ENCODE measurements at regions not wholly inside any gene's neighbourhood (a gene's known extent, or its start where the extent isn't known, plus 50 kb on each side); places are given as distances from the start of the nearest gene placed in this dataset.

DNA sequence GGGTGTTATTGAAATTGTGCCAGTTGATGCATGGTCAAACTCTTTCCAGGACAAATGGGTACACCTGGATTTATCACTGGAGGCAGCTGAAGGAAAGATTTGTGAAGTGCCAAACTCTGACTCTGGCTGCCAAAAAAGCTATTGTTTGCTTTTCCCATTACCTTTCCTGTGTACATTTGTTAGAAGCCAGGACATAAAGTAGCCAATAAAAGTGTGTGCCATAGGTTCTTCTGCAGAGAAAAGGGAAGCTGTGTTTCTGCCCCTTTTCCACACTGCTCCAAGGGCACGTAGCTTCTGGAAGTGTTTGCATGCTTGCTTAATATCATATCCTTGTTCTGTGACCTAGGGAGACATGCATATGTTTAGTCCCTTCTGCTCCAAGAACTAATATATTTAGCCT lies 1114.4 kb downstream of the SLC16A7 start (continued):
- TF ChIP-seq, protein P1, sequence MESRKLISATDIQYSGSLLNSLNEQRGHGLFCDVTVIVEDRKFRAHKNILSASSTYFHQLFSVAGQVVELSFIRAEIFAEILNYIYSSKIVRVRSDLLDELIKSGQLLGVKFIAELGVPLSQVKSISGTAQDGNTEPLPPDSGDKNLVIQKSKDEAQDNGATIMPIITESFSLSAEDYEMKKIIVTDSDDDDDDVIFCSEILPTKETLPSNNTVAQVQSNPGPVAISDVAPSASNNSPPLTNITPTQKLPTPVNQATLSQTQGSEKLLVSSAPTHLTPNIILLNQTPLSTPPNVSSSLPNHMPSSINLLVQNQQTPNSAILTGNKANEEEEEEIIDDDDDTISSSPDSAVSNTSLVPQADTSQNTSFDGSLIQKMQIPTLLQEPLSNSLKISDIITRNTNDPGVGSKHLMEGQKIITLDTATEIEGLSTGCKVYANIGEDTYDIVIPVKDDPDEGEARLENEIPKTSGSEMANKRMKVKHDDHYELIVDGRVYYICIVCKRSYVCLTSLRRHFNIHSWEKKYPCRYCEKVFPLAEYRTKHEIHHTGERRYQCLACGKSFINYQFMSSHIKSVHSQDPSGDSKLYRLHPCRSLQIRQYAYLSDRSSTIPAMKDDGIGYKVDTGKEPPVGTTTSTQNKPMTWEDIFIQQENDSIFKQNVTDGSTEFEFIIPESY (IDR thresholded peaks at IDR 0.05; ENCODE audit: extremely low read depth, insufficient replicate concordance, low read length) = no peak
- TF ChIP-seq, protein P2, sequence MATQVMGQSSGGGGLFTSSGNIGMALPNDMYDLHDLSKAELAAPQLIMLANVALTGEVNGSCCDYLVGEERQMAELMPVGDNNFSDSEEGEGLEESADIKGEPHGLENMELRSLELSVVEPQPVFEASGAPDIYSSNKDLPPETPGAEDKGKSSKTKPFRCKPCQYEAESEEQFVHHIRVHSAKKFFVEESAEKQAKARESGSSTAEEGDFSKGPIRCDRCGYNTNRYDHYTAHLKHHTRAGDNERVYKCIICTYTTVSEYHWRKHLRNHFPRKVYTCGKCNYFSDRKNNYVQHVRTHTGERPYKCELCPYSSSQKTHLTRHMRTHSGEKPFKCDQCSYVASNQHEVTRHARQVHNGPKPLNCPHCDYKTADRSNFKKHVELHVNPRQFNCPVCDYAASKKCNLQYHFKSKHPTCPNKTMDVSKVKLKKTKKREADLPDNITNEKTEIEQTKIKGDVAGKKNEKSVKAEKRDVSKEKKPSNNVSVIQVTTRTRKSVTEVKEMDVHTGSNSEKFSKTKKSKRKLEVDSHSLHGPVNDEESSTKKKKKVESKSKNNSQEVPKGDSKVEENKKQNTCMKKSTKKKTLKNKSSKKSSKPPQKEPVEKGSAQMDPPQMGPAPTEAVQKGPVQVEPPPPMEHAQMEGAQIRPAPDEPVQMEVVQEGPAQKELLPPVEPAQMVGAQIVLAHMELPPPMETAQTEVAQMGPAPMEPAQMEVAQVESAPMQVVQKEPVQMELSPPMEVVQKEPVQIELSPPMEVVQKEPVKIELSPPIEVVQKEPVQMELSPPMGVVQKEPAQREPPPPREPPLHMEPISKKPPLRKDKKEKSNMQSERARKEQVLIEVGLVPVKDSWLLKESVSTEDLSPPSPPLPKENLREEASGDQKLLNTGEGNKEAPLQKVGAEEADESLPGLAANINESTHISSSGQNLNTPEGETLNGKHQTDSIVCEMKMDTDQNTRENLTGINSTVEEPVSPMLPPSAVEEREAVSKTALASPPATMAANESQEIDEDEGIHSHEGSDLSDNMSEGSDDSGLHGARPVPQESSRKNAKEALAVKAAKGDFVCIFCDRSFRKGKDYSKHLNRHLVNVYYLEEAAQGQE (IDR thresholded peaks at IDR 0.05; ENCODE audit: low read depth) = no peak
- no peak for TF ChIP-seq ELF1 (IDR thresholded peaks at IDR 0.05; ENCODE audit: borderline replicate concordance, low read depth)
- TF ChIP-seq YY1 (IDR thresholded peaks at IDR 0.05; ENCODE audit: extremely low read depth, insufficient replicate concordance, low read depth, low read length) = no peak

DNA sequence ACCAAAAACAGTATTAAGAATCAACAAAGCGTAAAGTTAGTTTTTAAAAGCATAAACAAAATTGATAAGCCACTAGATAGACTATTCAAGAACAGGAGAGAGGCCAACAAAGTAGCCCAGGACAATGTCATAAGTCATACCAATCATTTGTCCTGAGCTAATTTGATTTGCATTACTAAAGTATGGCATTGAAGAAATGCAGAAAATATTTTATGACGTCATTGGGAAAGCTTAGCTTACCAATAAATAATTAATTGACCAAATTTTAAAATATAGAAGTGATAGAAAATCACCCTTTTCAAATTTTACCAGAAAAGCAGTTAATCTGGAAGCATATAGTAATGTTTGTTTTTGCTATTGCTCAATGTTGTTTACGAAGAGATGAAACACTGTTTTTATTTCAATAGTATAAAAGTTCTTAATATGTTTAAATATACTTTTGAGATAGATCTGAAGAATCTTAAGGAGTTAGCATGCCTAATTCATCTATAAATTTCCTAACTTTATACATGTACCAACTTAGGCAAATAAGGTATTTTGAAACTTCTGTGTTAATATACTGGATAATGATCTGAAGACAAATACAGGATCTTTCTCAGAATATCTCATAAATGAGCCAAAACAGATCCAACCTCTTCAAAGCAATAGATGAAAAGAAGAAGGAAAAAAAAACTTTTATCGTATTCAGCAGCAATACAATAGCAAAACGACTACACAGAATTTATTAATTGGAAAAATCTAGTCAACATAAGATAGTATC lies 1118.5 kb downstream of the SLC16A7 start:
- intact Hi-C loops (cut with micrococcal nuclease) = no loop called here
- Histone ChIP-seq H3K4me2 (ENCODE audit: low read length) (no peak overlapping the region), H3K9ac (ENCODE audit: low read length) (no peak overlapping the region), H3K4me1 (ENCODE audit: control insufficient read depth in 1 of 2, insufficient read depth in 2 of 2, low read length in 2 of 2) (no peaks in the 10 kb centered on the region), H3K9me3 (ENCODE audit: control insufficient read depth in 1 of 2, insufficient read depth in 1 of 2, low read depth in 1 of 2, low read length in 2 of 2) (no peaks in the 10 kb centered on the region), H3K9me2 (ENCODE audit: insufficient read depth) (no peaks in the 10 kb centered on the region), H3K79me2 (ENCODE audit: insufficient read depth, low read length) (no peaks in the 10 kb centered on the region), H3K4me3 (replicated peaks in 1 of 2; ENCODE audit: low read depth in 1 of 2, low read length in 2 of 2) (no peak overlapping the region), H4K20me1 (ENCODE audit: insufficient read depth) (no peaks in the 10 kb centered on the region), H2AFZ (ENCODE audit: low read depth, low read length, poor library complexity, severe bottlenecking) (no peak overlapping the region), H3K27ac (ENCODE audit: low read depth, low read length) (no peak overlapping the region), H3K36me3 (ENCODE audit: control insufficient read depth in 1 of 2, insufficient read depth in 2 of 2, low read length in 2 of 2) (no peaks in the 10 kb centered on the region), H3K27me3 (ENCODE audit: insufficient read depth, low read length) (no peaks in the 10 kb centered on the region)
- DNase-seq (ENCODE audit: low read depth, low spot score) (no peak), ATAC-seq (no peak)
- ChIA-PET CTCF (no interaction called here), POLR2A (no interaction called here), RAD21 (ENCODE audit: low non-redundant PET in 1 of 2, low total read pairs in 2 of 2, uncharacterized antibody in 2 of 2, unreplicated experiment in 2 of 2) (no interaction called here)
- BruUV-seq (replicated peaks) = no TSS peak
- TF ChIP-seq, protein P2 (IDR thresholded peaks at IDR 0.05; ENCODE audit: low read depth) = no peak
- TF ChIP-seq CEBPB (IDR thresholded peaks at IDR 0.05; ENCODE audit: low read depth) = no peak
- TF ChIP-seq SIN3A (IDR thresholded peaks at IDR 0.05; ENCODE audit: low read depth) = no peak
- TF ChIP-seq POLR2A (IDR thresholded peaks at IDR 0.05; ENCODE audit: borderline replicate concordance, extremely low read depth, insufficient read depth, insufficient read length) = no peak
- TF ChIP-seq EZH2phosphoT487 (IDR thresholded peaks at IDR 0.05; ENCODE audit: borderline replicate concordance) = no peak
- TF ChIP-seq POLR2AphosphoS5 (IDR thresholded peaks at IDR 0.05; ENCODE audit: low read depth, low read length) = no peak
- TF ChIP-seq, protein P1 (IDR thresholded peaks at IDR 0.05; ENCODE audit: extremely low read depth, insufficient replicate concordance, low read length) = no peak
- TF ChIP-seq EGR1 (IDR thresholded peaks at IDR 0.05; ENCODE audit: low read depth) = no peak
- TF ChIP-seq ZNF274 (IDR thresholded peaks at IDR 0.05; ENCODE audit: low read depth, low read length) = no peak
- no peak for TF ChIP-seq ELF1 (IDR thresholded peaks at IDR 0.05; ENCODE audit: borderline replicate concordance, low read depth)
